SK-MEL-5 (cell line): ENCODE measurements at regions not wholly inside any gene's neighbourhood (a gene's known extent, or its start where the extent isn't known, plus 50 kb on each side); places are given as distances from the start of the nearest gene placed in this dataset.
"Not testable (repeated sequence)": the region's sequence is repeated elsewhere in the genome, so short reads cannot be mapped to it uniquely, and the experiment has no call there.

Experiments used
- DNase-seq: peaks from one replicate; pipeline ENCODE4 v3.0.0-alpha.2; 2016; ENCODE audit warnings: low read depth, low spot score
- in situ Hi-C: cut with HindIII; loops from 2 replicates; pipeline ENCODE4 v1.10.0; 2016; ENCODE audit warnings: low sequenced_read_pairs, high pct_unique_total_duplicates, low pct_unique_long_range_greater_than_20kb

- in situ Hi-C loops = no loop called here
- DNase-seq = no peak
These were observed 158.2 kb upstream of the CHD6 start for GRCh38 chr20:41776421-41776820.

DNA sequence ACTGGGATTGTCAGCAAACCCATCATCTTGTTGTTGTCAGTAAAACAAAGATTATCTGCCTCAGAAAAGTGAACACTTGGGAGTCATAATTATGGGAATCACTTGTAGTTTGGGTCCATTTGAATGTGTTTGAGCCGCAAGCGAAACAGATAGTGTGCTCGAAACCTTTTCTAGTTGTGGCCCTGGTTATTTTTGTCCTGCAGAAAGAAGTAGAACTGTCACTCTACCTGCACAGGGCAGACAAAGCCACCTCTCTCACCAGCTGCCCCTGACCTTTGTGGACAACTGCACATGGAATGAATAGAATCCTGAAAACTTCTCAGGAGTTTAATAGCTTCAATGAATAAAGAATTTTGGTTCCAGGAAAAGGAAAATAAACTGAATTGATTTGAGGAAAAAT is 156.1 kb upstream of the CHD6 start:
- in situ Hi-C loops = no loop called here
- no peak for DNase-seq

GRCh38 chr20:41770965-41771364 is 152.8 kb upstream of the CHD6 start:
- no peak for DNase-seq
- in situ Hi-C loops = no loop called here

DNA sequence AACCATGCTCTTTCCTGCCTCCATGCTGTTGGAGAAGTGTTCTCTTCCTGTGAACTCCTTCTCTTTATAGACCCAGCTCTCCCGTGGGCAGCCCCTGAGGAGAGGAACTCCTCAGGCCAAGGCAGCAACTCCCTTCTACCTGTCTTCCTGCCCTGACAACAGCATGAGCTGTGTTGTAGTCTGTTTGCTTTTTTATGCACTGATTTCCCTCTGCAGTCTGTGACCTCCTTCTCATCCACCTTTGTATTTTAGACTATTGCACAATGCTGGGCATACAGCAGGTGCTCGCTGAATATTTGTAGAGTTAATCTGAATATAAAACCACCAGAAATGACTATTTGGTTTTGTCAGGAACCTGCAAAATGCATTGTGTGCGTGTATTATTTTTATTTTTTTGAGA is 152.2 kb upstream of the CHD6 start:
- no peak for DNase-seq
- in situ Hi-C loops = no loop called here

GRCh38 chr20:41769592-41770018 is 151.4 kb upstream of the CHD6 start:
- in situ Hi-C loops = no loop called here
- no peak for DNase-seq

DNA sequence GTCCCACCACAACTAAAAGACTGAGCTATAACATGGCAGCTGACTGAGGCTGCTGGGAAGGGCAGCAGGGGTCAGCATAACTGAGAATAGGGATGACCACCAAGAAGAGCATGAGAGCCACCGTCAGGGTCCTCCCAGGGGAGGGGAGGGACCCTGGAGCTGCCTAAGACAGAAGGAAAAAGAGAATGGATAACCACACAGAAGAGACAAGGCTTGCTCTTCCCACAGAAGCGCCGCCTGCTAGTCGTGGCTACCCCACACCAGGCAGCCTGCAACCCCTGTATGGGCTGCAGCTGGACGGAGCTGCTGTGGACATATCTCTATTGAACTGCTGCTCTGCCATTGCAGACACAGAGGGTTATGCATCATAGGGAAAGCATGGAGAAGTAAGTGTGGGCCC is 132.0 kb upstream of the CHD6 start:
- in situ Hi-C loops = no loop called here

DNA sequence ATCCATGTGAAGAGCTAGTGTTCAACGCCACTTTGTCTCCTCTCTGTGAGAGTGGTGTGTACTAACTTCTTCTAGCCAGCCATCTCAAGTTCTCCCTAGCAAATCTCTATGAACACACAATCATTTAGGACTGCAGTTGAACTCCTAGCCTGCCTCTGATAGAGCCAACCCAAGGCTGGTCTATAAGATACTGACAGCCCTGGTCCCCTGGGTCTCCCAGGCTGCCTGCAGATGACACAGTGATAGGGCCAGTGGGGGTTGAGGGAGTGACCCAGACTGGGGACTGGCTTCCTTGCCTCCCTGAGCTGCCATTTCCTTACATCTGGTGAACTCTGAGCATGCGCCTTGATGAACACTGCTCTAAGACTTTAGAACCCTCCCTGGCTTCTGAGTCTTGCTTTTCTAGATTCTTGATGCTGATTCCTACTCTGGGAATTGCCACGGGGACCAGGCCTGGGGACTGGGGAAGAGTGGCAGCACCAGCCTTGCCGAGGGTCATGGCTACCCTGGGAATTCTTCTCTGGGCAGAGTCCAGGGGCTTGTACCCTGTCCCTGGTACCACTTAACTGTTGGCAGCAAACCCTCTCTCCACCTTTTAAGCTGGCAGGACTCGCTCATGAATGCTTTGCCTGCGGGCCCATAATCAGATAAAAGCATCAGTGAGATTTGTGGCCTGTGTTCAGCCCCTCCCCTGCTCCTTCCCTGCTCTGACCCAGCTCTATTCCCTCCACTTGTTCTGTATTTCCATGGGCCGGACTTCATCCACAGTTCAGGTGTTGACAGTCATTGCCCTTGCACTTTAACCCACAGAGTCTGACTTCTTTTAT is 130.8 kb upstream of the CHD6 start:
- in situ Hi-C loops = no loop called here

More for the DNA sequence above, 132.0 kb upstream of the CHD6 start:
- no peak for DNase-seq

DNA sequence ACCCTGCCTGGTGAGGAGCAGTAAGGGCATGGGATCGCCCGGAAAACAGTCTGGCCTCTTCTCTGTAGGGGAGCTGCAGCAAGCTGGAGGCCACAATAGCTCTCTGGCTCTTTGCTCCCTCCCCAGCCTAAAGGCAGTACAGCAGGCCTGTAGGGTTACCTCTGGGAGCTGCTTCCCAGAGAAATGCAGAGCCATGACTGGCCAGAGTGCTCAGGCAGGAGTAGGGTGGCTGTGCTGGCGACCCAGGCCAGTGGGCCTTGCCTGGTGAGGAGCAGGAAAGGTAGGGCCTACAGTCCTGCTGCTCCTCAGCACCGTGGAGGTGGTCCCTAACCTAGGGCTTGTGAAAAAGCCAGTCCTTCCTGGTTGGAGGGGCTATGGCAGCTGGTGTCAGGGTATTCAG is 129.9 kb upstream of the CHD6 start:
- DNase-seq = no peak
- in situ Hi-C loops = no loop called here

More for the DNA sequence above, 130.8 kb upstream of the CHD6 start:
- no peak for DNase-seq

- in situ Hi-C loops = no loop called here
These were observed 129.0 kb upstream of the CHD6 start for GRCh38 chr20:41747226-41747625.

GRCh38 chr20:41746635-41747034 is 128.5 kb upstream of the CHD6 start:
- peak; percentile 45 for DNase-seq
- in situ Hi-C loops = no loop called here

More at GRCh38 chr20:41747226-41747625, 129.0 kb upstream of the CHD6 start:
- DNase-seq = no peak

DNA sequence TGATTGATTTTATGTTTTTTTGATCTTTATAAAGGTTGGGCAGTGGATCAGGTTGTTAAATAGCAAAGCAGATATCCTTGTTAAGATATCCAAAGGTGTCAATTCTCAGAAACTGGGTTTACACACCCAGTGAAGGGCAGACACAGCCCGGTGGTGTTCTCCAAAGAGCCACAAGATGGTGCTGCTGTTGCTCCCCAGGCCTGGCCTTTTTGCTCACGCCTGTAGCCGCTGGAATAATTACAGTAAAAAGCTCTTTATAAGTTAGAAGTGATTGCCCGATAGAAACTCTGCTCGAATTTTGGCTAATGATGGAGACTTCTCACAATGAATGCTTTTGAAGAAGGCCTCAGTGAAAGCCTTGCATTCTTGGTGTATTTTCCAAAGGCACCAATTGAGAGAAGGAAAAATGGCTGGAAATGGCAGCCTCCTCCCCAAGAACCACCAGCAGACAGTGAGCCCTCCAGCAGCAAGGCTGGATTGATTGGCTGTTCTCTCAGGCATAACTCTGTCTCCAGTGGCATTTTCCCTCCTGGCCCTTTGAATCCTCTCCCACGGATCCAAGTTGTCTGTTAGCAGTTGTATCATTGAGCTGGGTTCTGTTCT is 120.5 kb upstream of the CHD6 start:
- in situ Hi-C loops = no loop called here
- DNase-seq = peak; percentile 71

DNA sequence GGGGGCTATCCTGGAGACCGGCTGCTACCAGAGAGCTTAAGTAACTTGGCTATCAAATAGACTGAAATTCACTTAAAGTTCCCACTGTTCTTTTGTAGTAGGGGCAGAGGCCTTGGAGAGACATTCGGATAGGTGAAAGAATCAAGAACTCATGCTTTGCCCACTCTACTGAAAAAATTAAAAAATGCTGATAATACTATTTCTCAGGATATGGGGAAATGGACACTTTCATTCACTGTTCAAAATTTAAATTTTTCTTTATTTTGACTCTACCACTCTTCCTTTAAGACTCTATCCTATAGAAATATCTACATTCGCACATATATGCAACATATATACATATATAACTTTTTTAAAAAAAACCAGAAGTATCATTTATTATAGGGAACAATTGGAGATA is 117.8 kb upstream of the CHD6 start:
- in situ Hi-C loops = no loop called here
- DNase-seq = no peak

GRCh38 chr20:41734506-41734945 is 116.3 kb upstream of the CHD6 start:
- DNase-seq = peak; percentile 78
- in situ Hi-C loops = no loop called here

DNA sequence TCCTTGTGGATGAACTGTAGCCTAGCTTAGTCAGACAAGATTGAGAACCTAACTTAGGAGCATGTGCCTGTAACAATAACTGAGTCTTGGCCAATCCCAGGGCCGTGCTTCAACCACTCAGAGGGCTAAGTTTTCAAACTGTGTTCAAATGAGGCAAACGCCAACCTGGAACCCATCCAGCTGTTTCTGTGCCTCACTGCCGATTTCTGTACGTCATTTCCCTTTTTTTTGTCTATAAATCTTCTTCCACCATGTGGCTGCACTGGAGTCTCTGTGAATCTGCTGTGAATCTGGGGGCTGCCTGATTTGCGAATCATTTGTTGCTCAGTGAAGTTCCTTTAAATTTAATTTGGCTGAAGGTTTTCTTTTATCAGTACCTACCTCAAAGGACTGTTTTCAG is 115.0 kb upstream of the CHD6 start:
- DNase-seq = peak; percentile 11
- in situ Hi-C loops = no loop called here

DNA sequence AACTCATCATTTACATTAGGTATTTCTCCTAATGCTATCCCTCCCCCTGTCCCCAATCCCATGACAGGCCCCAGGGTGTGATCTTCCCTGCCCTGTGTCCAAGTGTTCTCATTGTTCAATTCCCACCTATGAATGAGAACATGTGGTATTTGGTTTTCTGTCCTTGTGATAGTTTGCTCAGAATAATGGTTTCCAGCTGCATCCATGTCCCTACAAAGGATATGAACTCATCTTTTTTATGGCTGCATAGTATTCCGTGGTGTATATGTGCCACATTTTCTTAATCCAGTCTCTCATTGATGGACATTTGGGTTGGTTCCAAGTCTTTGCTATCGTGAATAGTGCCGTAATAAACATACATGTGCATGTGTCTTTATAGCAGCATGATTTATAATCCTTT is 113.0 kb upstream of the CHD6 start:
- in situ Hi-C loops, DNase-seq: not testable (repeated sequence)

DNA sequence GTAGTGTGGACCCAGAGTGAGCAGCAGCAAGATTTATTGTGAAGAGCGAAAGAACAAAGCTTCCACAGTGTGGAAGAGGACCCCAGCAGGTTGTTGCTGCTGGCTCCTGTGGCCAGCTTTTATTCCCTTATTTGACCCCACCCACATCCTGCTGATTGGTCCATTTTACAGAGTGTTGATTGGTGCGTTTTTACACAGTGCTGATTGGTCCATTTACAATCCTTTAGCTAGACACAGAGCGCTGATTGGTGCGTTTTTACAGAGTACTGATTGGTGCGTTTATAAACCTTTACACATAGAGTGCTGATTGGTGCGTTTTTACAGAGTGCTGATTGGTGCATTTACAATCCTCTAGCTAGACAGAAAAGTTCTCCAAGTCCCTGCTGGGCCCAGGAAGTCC is 109.5 kb upstream of the CHD6 start:
- in situ Hi-C loops, DNase-seq: not testable (repeated sequence)

GRCh38 chr20:41726727-41727126 is 108.5 kb upstream of the CHD6 start:
- in situ Hi-C loops = no loop called here
- DNase-seq = no peak

DNA sequence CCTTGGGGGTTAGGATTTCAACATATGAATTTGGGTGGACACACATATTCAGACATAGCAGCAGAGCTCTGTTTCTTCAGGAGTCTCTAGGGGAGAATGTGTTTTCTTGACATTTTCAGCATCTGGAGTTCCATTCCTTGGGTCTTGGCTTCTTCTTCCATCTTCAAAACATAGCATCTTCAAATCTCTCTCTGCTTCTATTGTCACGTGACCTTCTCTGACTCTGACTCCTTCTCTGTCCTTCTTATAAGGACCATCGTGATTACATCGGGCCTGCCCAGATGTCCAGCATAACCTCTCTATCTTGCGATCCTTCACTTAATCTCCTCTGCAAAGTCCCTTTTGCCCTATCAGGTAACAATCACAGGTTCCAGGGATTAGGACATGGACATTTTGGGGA is 101.0 kb upstream of the CHD6 start:
- in situ Hi-C loops = no loop called here
- no peak for DNase-seq

DNA sequence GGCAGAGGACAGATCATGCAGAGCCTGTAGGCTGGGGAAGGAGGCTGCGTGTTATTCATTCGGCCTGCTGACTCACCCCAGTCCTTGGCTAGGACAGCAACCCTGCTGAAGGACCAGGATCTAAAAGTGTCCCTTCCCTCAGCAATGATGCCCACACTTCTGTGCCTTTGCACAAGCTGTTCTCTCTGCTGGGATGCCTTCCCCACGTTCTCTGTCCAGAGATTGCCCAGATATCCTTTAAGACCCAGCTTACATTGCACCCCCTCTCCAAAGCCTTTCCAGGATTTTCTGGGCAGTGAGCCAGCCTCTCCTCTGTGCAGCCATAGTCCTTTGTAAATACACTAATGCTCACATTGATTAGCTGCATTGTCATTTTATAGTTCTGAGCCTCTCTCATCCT is 99.3 kb upstream of the CHD6 start:
- in situ Hi-C loops = no loop called here
- DNase-seq = no peak
